Keratinocyte (primary cell): ENCODE measurements at regions not wholly inside any gene's neighbourhood (a gene's known extent, or its start where the extent isn't known, plus 50 kb on each side); places are given as distances from the start of the nearest gene placed in this dataset.

Experiments
- CTCF ChIP-seq, 3 experiments: IDR thresholded peaks in 1 of 3; conservative IDR thresholded peaks in 1 of 3; optimal IDR thresholded peaks in 1 of 3; 2 replicates in 2 of 3; 3 replicates in 1 of 3; pipeline versions ENCODE3 to v1.5.1; 2011; ENCODE audit warnings: low read length in 3 of 3, mild to moderate bottlenecking in 3 of 3, moderate library complexity in 2 of 3, control low read depth in 1 of 3, inconsistent platforms in 1 of 3; ENCODE audit not compliant: insufficient read depth in 2 of 3; ENCODE audit errors: extremely low read depth in 1 of 3
- EZH2 ChIP-seq: IDR thresholded peaks from one replicate; pipeline ENCODE4 v1.6.1; 2012; ENCODE audit warnings: inconsistent platforms, mild to moderate bottlenecking, low read length, moderate library complexity

DNA sequence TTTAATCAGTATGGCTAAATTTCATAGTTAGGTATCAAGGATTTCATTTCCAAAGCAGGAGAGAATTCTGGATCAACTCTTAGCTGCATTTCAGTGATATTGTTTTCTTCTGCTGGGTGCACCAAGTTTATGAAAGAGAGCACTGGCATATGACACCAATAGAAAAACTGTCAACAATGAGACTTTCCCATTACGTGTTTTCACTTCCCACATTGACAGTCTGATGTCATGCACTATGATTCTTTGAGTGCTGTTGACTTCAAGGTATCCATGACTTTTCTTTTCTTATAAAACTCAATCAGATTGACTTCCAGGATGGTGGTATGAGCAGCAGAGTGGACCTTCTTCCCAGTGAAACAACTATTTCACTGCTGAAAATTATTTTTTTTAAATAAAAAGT lies 476.1 kb downstream of the EDEM1 start:
- TF ChIP-seq CTCF (optimal IDR thresholded peaks at IDR 0.05 in 1 of 3, IDR thresholded peaks at IDR 0.05 in 1 of 3, conservative IDR thresholded peaks at IDR 0.05 in 1 of 3; ENCODE audit: extremely low read depth in 1 of 3, insufficient read depth in 2 of 3, low read length in 3 of 3), result no peak
- TF ChIP-seq EZH2, result no peak
